ENCODE measurements at regions not wholly inside any gene's neighbourhood (a gene's known extent, or its start where the extent isn't known, plus 50 kb on each side); places are given as distances from the start of the nearest gene placed in this dataset.

DNA sequence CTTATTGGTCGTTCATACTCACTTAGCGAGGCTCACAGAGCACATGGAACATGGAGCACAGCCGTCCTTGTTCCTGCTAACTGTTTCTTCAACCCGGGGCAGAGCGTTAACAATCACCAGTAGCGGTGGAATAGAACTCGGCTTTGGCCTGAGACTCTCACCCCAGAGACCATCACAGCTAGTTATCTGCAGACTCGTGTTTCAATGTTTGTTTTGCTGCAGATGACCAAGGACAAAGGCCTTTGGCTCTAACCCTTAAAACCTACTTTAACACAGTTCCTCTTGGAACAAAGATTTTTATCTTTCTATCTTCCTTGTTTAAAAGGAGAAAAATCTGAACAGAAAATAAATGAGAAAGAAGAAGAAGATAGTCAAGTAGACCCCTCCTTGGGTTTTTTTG is 320.2 kb upstream of the UBE2E3 start:
- H3K9me3 ChIP-seq: no peaks in the 10 kb centered on the region
- 71 to 84% (median 80%) methylated on average over 8 of the region's 8 CpGs for WGBS, 5 donors
- intact Hi-C loops (cut with DNase I; ENCODE audit: low total_unique reads): no loop called here
- DNase-seq: no peak
- no peak overlapping the region for H3K27ac ChIP-seq
- H3K27me3 ChIP-seq (replicated peaks in 1 of 7): no peaks in the 10 kb centered on the region
- H3K4me1 ChIP-seq: no peaks in the 10 kb centered on the region
- TF ChIP-seq POLR2AphosphoS5 (IDR thresholded peaks at IDR 0.05) (no peak), POLR2A (IDR thresholded peaks at IDR 0.05) (no peak)
- TF ChIP-seq, protein P1, sequence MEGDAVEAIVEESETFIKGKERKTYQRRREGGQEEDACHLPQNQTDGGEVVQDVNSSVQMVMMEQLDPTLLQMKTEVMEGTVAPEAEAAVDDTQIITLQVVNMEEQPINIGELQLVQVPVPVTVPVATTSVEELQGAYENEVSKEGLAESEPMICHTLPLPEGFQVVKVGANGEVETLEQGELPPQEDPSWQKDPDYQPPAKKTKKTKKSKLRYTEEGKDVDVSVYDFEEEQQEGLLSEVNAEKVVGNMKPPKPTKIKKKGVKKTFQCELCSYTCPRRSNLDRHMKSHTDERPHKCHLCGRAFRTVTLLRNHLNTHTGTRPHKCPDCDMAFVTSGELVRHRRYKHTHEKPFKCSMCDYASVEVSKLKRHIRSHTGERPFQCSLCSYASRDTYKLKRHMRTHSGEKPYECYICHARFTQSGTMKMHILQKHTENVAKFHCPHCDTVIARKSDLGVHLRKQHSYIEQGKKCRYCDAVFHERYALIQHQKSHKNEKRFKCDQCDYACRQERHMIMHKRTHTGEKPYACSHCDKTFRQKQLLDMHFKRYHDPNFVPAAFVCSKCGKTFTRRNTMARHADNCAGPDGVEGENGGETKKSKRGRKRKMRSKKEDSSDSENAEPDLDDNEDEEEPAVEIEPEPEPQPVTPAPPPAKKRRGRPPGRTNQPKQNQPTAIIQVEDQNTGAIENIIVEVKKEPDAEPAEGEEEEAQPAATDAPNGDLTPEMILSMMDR (IDR thresholded peaks at IDR 0.05 in 8 of 11, conservative IDR thresholded peaks at IDR 0.05 in 3 of 11): no peak
- H3K4me3 ChIP-seq: no peak overlapping the region
- no peaks in the 10 kb centered on the region for H3K36me3 ChIP-seq

- Histone ChIP-seq H3K4me1 (no peaks in the 10 kb centered on the region), H3K9me3 (no peaks in the 10 kb centered on the region), H3K36me3 (no peaks in the 10 kb centered on the region), H3K4me3 (no peak overlapping the region), H3K27ac (no peak overlapping the region), H3K27me3 (replicated peaks in 1 of 7) (no peaks in the 10 kb centered on the region)
- no peak for DNase-seq
- 89 to 97% (median 90%) methylated on average over 1 of the region's 1 CpG for WGBS, 5 donors
- TF ChIP-seq POLR2A (IDR thresholded peaks at IDR 0.05) (no peak), POLR2AphosphoS5 (IDR thresholded peaks at IDR 0.05) (no peak)
- TF ChIP-seq, protein P1 (IDR thresholded peaks at IDR 0.05 in 8 of 11, conservative IDR thresholded peaks at IDR 0.05 in 3 of 11): no peak
- intact Hi-C loops (cut with DNase I; ENCODE audit: low total_unique reads): no loop called here
Measured at GRCh38 chr2:180657054-180657453, 323.4 kb upstream of the UBE2E3 start.

DNA sequence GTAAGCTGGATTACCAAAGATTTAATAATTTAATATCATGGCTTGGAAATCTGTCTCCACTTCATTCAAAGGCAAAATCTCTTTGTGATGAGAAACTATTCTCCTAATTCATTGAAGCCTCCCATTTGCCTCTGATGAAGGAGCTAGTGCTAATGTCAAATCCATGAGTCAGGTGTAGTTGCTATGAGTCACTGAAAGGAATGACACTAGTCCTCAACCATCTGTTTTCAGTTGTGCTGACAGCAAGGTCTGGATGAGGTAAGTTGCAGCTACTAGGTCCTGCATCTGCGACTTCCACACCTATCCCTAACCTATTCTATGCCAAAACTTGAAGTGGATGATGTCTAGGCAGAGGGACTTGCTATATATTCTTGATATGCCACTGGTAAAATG is 324.0 kb upstream of the UBE2E3 start:
- no peak overlapping the region for H3K27ac ChIP-seq
- 59 to 77% (median 63%) methylated on average over 1 of the region's 1 CpG for WGBS, 5 donors
- TF ChIP-seq, protein P1 (IDR thresholded peaks at IDR 0.05 in 8 of 11, conservative IDR thresholded peaks at IDR 0.05 in 3 of 11): no peak
- TF ChIP-seq POLR2A (IDR thresholded peaks at IDR 0.05) (no peak), POLR2AphosphoS5 (IDR thresholded peaks at IDR 0.05) (no peak)
- H3K4me3 ChIP-seq: no peak overlapping the region
- no peaks in the 10 kb centered on the region for H3K27me3 ChIP-seq (replicated peaks in 1 of 7)
- intact Hi-C loops (cut with DNase I; ENCODE audit: low total_unique reads): no loop called here
- no peaks in the 10 kb centered on the region for H3K36me3 ChIP-seq
- H3K9me3 ChIP-seq: no peaks in the 10 kb centered on the region
- DNase-seq: no peak
- H3K4me1 ChIP-seq: no peaks in the 10 kb centered on the region

DNA sequence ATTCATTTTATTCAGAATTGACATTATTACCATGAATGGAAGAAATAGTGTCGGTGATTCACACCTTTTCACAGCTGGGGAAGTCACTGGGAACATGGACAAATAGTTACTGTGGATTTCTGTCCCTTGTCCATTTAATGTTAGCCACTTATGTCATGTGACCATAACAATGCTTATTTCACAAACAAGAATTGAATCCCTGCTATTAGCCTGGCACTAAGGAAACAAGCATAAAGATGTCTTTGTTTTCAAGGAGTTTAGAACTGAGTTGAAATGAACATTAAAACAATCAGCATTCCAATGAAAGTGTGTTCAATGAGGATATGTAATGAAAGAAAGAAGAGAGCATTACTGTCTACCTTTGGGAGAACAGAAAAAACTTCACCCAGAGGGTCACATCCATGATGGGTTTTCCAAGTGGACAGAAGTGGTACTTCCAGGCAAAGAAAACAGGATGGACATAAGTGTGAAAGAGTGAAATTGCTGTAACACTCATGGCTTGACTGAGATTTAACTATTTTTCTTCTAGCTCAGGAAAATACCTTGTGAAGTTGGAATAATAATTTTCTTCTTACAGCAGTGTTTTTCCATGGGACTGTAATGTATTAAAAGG is 324.5 kb upstream of the UBE2E3 start:
- intact Hi-C loops (cut with DNase I; ENCODE audit: low total_unique reads): no loop called here
- Histone ChIP-seq H3K4me3 (no peak overlapping the region), H3K27me3 (replicated peaks in 1 of 7) (no peaks in the 10 kb centered on the region), H3K36me3 (no peaks in the 10 kb centered on the region), H3K4me1 (no peaks in the 10 kb centered on the region), H3K9me3 (no peaks in the 10 kb centered on the region), H3K27ac (no peak overlapping the region)
- WGBS, 5 donors: 66 to 93% (median 73%) methylated on average over 1 of the region's 1 CpG
- TF ChIP-seq, protein P1 (IDR thresholded peaks at IDR 0.05 in 8 of 11, conservative IDR thresholded peaks at IDR 0.05 in 3 of 11): no peak
- DNase-seq: no peak

All from spleen (tissue), 11 donors.